Middle frontal gyrus (tissue), 1 donor: ENCODE measurements at regions not wholly inside any gene's neighbourhood (a gene's known extent, or its start where the extent isn't known, plus 50 kb on each side); places are given as distances from the start of the nearest gene placed in this dataset.

Experiments
- DNase-seq: peaks from one replicate; pipeline ENCODE4 v3.0.0-alpha.2; 2015; ENCODE audit warnings: low spot score; ENCODE audit errors: extremely low spot score

GRCh38 chr12:41981758-41982157 is 162.9 kb downstream of the GXYLT1 start:
- DNase-seq = no peak

GRCh38 chr12:41981013-41981412 is 163.7 kb downstream of the GXYLT1 start:
- no peak for DNase-seq

- no peak for DNase-seq
Measured at GRCh38 chr12:41980390-41980789, 164.3 kb downstream of the GXYLT1 start.

GRCh38 chr12:41979574-41979973 is 165.1 kb downstream of the GXYLT1 start:
- DNase-seq = no peak

GRCh38 chr12:41972598-41972997 is 172.1 kb downstream of the GXYLT1 start:
- DNase-seq = no peak

- no peak for DNase-seq
Measured at GRCh38 chr12:41972196-41972595, 172.5 kb downstream of the GXYLT1 start.

- DNase-seq = no peak
Measured at GRCh38 chr12:41970744-41971143, 173.9 kb downstream of the GXYLT1 start.

- DNase-seq = no peak
Measured at GRCh38 chr12:41968599-41968998, 176.1 kb downstream of the GXYLT1 start.

- DNase-seq = no peak
Measured at GRCh38 chr12:41967668-41968500, 176.8 kb downstream of the GXYLT1 start.

GRCh38 chr12:41966916-41967315 is 177.8 kb downstream of the GXYLT1 start:
- DNase-seq = no peak

- no peak for DNase-seq
Measured at GRCh38 chr12:41966001-41966400, 178.7 kb downstream of the GXYLT1 start.

GRCh38 chr12:41963398-41963797 is 181.3 kb downstream of the GXYLT1 start:
- no peak for DNase-seq

- DNase-seq = peak; percentile 7
Measured at GRCh38 chr12:41962171-41962572, 182.5 kb downstream of the GXYLT1 start.

- no peak for DNase-seq
Measured at GRCh38 chr12:41959271-41959670, 185.4 kb downstream of the GXYLT1 start.

GRCh38 chr12:41956353-41956752 is 188.3 kb downstream of the GXYLT1 start:
- DNase-seq = no peak

- no peak for DNase-seq
Measured at GRCh38 chr12:41950455-41950854, 194.2 kb downstream of the GXYLT1 start.

- DNase-seq = no peak
Measured at GRCh38 chr12:41946106-41946505, 198.6 kb downstream of the GXYLT1 start.

GRCh38 chr12:41944216-41944615 is 200.5 kb downstream of the GXYLT1 start:
- no peak for DNase-seq

- DNase-seq = no peak
Measured at GRCh38 chr12:41943671-41944070, 201.0 kb downstream of the GXYLT1 start.

- no peak for DNase-seq
Measured at GRCh38 chr12:41942354-41942753, 202.3 kb downstream of the GXYLT1 start.

GRCh38 chr12:41941079-41941478 is 203.6 kb downstream of the GXYLT1 start:
- DNase-seq = no peak

GRCh38 chr12:41940571-41940970 is 204.1 kb downstream of the GXYLT1 start:
- DNase-seq = no peak

- DNase-seq = no peak
Measured at GRCh38 chr12:41936333-41936732, 208.3 kb downstream of the GXYLT1 start.
